ENCODE measurements at regions not wholly inside any gene's neighbourhood (a gene's known extent, or its start where the extent isn't known, plus 50 kb on each side); places are given as distances from the start of the nearest gene placed in this dataset.

GRCh38 chr3:18902081-18902793 is 246.1 kb upstream of the KCNH8 start:
- ATAC-seq (no peak), DNase-seq (no peak)
- H3K27ac ChIP-seq (ENCODE audit: low read length) = no peak overlapping the region
- H3K4me1 ChIP-seq (ENCODE audit: control insufficient read depth, insufficient read depth, low read length) = no peaks in the 10 kb centered on the region
- no peak overlapping the region for H3K4me3 ChIP-seq (ENCODE audit: low read length)
- no peaks in the 10 kb centered on the region for H3K9me3 ChIP-seq (ENCODE audit: control insufficient read depth, low read length)
- intact Hi-C loops (cut with DNase I) = no loop called here
- H3K27me3 ChIP-seq (ENCODE audit: control insufficient read depth, insufficient read depth) = no peaks in the 10 kb centered on the region
- WGBS = 79% methylated on average over 2 of the region's 2 CpGs

GRCh38 chr3:18901571-18901970 is 246.7 kb upstream of the KCNH8 start:
- Histone ChIP-seq H3K27me3 (ENCODE audit: control insufficient read depth, insufficient read depth) (no peaks in the 10 kb centered on the region), H3K4me3 (ENCODE audit: low read length) (no peak overlapping the region), H3K4me1 (ENCODE audit: control insufficient read depth, insufficient read depth, low read length) (no peaks in the 10 kb centered on the region), H3K9me3 (ENCODE audit: control insufficient read depth, low read length) (no peaks in the 10 kb centered on the region), H3K27ac (ENCODE audit: low read length) (no peak overlapping the region)
- intact Hi-C loops (cut with DNase I) = no loop called here
- DNase-seq = no peak
- ATAC-seq = no peak
- 66% methylated on average over 2 of the region's 2 CpGs for WGBS

- 18% methylated on average over 3 of the region's 3 CpGs for WGBS
- no peak for ATAC-seq
Observed at GRCh38 chr3:18900994-18901393, 247.3 kb upstream of the KCNH8 start.

GRCh38 chr3:18898911-18899310 is 249.4 kb upstream of the KCNH8 start:
- intact Hi-C loops (cut with DNase I) = no loop called here
- WGBS = 83% methylated on average over 1 of the region's 1 CpG
- no peak for ATAC-seq
- no peaks in the 10 kb centered on the region for H3K27me3 ChIP-seq (ENCODE audit: control insufficient read depth, insufficient read depth)
- H3K4me1 ChIP-seq (ENCODE audit: control insufficient read depth, insufficient read depth, low read length) = no peaks in the 10 kb centered on the region
- no peak overlapping the region for H3K27ac ChIP-seq (ENCODE audit: low read length)
- H3K4me3 ChIP-seq (ENCODE audit: low read length) = no peak overlapping the region
- H3K9me3 ChIP-seq (ENCODE audit: control insufficient read depth, low read length) = no peaks in the 10 kb centered on the region
- no peak for DNase-seq

More at GRCh38 chr3:18900994-18901393, 247.3 kb upstream of the KCNH8 start:
- intact Hi-C loops (cut with DNase I) = no loop called here
- peak in 1 of 3 donors; percentile 28 for DNase-seq
- Histone ChIP-seq H3K9me3 (ENCODE audit: control insufficient read depth, low read length) (no peaks in the 10 kb centered on the region), H3K4me3 (ENCODE audit: low read length) (no peak overlapping the region), H3K27ac (ENCODE audit: low read length) (no peak overlapping the region), H3K27me3 (ENCODE audit: control insufficient read depth, insufficient read depth) (no peaks in the 10 kb centered on the region), H3K4me1 (ENCODE audit: control insufficient read depth, insufficient read depth, low read length) (no peaks in the 10 kb centered on the region)

DNA sequence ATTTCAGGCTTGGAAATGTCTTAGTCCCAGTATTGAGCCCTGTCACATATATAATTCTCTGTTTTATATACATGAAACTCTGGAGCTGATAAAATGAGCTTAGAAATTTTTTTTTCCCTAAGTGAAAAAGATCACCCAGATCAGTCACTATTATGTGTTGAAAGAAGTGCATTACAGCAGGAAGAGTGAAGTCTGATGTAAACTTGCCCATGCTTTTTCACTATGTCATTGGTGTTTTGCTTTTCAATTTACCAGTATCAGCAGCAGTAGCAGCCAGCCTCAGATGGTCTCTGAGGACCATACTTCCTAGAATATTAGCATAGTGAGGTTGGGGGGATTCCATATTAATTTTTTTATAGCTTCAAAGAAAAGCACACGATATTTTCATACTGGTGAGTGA is 255.6 kb upstream of the KCNH8 start:
- DNase-seq = no peak
- ATAC-seq = no peak
- no peak overlapping the region for H3K27ac ChIP-seq (ENCODE audit: low read length)
- no peaks in the 10 kb centered on the region for H3K4me1 ChIP-seq (ENCODE audit: control insufficient read depth, insufficient read depth, low read length)
- H3K27me3 ChIP-seq (ENCODE audit: control insufficient read depth, insufficient read depth) = no peaks in the 10 kb centered on the region
- H3K4me3 ChIP-seq (ENCODE audit: low read length) = no peak overlapping the region
- intact Hi-C loops (cut with DNase I) = no loop called here
- WGBS = 49% methylated on average over 1 of the region's 1 CpG
- H3K9me3 ChIP-seq (ENCODE audit: control insufficient read depth, low read length) = no peaks in the 10 kb centered on the region

GRCh38 chr3:18892047-18892446 is 256.3 kb upstream of the KCNH8 start:
- no peaks in the 10 kb centered on the region for H3K9me3 ChIP-seq (ENCODE audit: control insufficient read depth, low read length)
- H3K4me3 ChIP-seq (ENCODE audit: low read length) = no peak overlapping the region
- H3K27ac ChIP-seq (ENCODE audit: low read length) = no peak overlapping the region
- ATAC-seq (no peak), DNase-seq (no peak)
- H3K27me3 ChIP-seq (ENCODE audit: control insufficient read depth, insufficient read depth) = no peaks in the 10 kb centered on the region
- intact Hi-C loops (cut with DNase I) = no loop called here
- H3K4me1 ChIP-seq (ENCODE audit: control insufficient read depth, insufficient read depth, low read length) = no peaks in the 10 kb centered on the region
- 89% methylated on average over 2 of the region's 2 CpGs for WGBS

DNA sequence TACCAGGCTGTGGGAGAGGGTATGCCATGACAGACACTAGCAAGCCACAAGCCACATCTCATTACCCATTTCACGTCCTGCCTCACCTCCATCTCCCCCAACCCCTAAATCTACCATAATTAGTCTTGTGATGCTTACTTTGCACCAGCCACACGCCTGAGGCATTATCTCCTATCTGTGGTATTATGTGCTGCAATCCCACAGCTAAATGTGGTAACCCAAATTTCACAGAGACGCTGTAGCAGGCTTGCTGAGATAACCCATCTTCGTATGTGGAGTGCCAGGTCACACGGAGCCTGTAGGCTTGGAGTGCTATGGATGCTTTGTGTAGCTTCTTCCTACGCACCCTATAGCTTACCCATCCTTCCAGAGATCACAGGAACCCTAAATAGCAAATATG is 256.7 kb upstream of the KCNH8 start:
- no peaks in the 10 kb centered on the region for H3K4me1 ChIP-seq (ENCODE audit: control insufficient read depth, insufficient read depth, low read length)
- WGBS = 49% methylated on average over 6 of the region's 6 CpGs
- no peaks in the 10 kb centered on the region for H3K9me3 ChIP-seq (ENCODE audit: control insufficient read depth, low read length)
- ATAC-seq (no peak), DNase-seq (no peak)
- intact Hi-C loops (cut with DNase I) = no loop called here
- H3K27ac ChIP-seq (ENCODE audit: low read length) = no peak overlapping the region
- no peaks in the 10 kb centered on the region for H3K27me3 ChIP-seq (ENCODE audit: control insufficient read depth, insufficient read depth)
- H3K4me3 ChIP-seq (ENCODE audit: low read length) = no peak overlapping the region

DNA sequence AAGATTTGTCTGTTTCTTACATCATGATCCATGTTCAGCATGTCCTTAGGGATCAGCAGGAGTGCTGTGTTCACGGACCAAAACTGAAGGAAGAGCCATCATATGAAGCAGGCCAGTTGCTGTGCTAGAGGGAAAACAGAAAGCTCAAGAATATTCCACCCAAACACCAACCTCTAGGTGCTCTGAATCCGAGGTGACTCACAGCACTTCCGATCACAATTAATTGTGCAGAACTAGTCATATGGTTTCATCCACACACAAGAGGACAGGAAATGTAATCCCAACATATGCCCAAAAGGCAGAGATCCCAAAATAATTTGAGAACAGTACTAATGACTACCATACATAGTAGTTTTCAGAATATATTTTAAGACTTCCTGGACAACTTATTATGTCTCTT is 257.9 kb upstream of the KCNH8 start:
- ATAC-seq = no peak
- DNase-seq = no peak
- no peak overlapping the region for H3K27ac ChIP-seq (ENCODE audit: low read length)
- intact Hi-C loops (cut with DNase I) = no loop called here
- WGBS = 80% methylated on average over 3 of the region's 3 CpGs
- H3K27me3 ChIP-seq (ENCODE audit: control insufficient read depth, insufficient read depth) = no peaks in the 10 kb centered on the region
- H3K4me1 ChIP-seq (ENCODE audit: control insufficient read depth, insufficient read depth, low read length) = no peaks in the 10 kb centered on the region
- H3K9me3 ChIP-seq (ENCODE audit: control insufficient read depth, low read length) = no peaks in the 10 kb centered on the region
- no peak overlapping the region for H3K4me3 ChIP-seq (ENCODE audit: low read length)

- Histone ChIP-seq H3K27ac (ENCODE audit: low read length) (no peak overlapping the region), H3K4me1 (ENCODE audit: control insufficient read depth, insufficient read depth, low read length) (no peaks in the 10 kb centered on the region), H3K4me3 (ENCODE audit: low read length) (no peak overlapping the region), H3K9me3 (ENCODE audit: control insufficient read depth, low read length) (no peaks in the 10 kb centered on the region), H3K27me3 (ENCODE audit: control insufficient read depth, insufficient read depth) (no peaks in the 10 kb centered on the region)
- intact Hi-C loops (cut with DNase I) = no loop called here
- DNase-seq (no peak), ATAC-seq (no peak)
- WGBS = 51% methylated on average over 3 of the region's 3 CpGs
Observed at GRCh38 chr3:18888819-18889218, 259.5 kb upstream of the KCNH8 start.

GRCh38 chr3:18888370-18888769 is 259.9 kb upstream of the KCNH8 start:
- Histone ChIP-seq H3K27me3 (ENCODE audit: control insufficient read depth, insufficient read depth) (no peaks in the 10 kb centered on the region), H3K27ac (ENCODE audit: low read length) (no peak overlapping the region), H3K4me3 (ENCODE audit: low read length) (no peak overlapping the region), H3K9me3 (ENCODE audit: control insufficient read depth, low read length) (no peaks in the 10 kb centered on the region), H3K4me1 (ENCODE audit: control insufficient read depth, insufficient read depth, low read length) (no peaks in the 10 kb centered on the region)
- WGBS = 70% methylated on average over 4 of the region's 4 CpGs
- no peak for DNase-seq
- intact Hi-C loops (cut with DNase I) = no loop called here
- no peak for ATAC-seq

GRCh38 chr3:18886331-18886730 is 262.0 kb upstream of the KCNH8 start:
- no peak for ATAC-seq
- no peak for DNase-seq
- no peaks in the 10 kb centered on the region for H3K27me3 ChIP-seq (ENCODE audit: control insufficient read depth, insufficient read depth)
- no peak overlapping the region for H3K4me3 ChIP-seq (ENCODE audit: low read length)
- intact Hi-C loops (cut with DNase I) = no loop called here
- no peaks in the 10 kb centered on the region for H3K4me1 ChIP-seq (ENCODE audit: control insufficient read depth, insufficient read depth, low read length)
- no peak overlapping the region for H3K27ac ChIP-seq (ENCODE audit: low read length)
- no peaks in the 10 kb centered on the region for H3K9me3 ChIP-seq (ENCODE audit: control insufficient read depth, low read length)
- 46% methylated on average over 6 of the region's 6 CpGs for WGBS

- DNase-seq = peak in 1 of 3 donors; percentile 18
- no peak overlapping the region for H3K27ac ChIP-seq (ENCODE audit: low read length)
- ATAC-seq = no peak
- no peaks in the 10 kb centered on the region for H3K4me1 ChIP-seq (ENCODE audit: control insufficient read depth, insufficient read depth, low read length)
- H3K9me3 ChIP-seq (ENCODE audit: control insufficient read depth, low read length) = no peaks in the 10 kb centered on the region
- no peaks in the 10 kb centered on the region for H3K27me3 ChIP-seq (ENCODE audit: control insufficient read depth, insufficient read depth)
- 86% methylated on average over 6 of the region's 6 CpGs for WGBS
- no peak overlapping the region for H3K4me3 ChIP-seq (ENCODE audit: low read length)
- intact Hi-C loops (cut with DNase I) = no loop called here
Observed at GRCh38 chr3:18885612-18886011, 262.7 kb upstream of the KCNH8 start.

Data from right cardiac atrium (tissue), 5 donors.